ENCODE measurements at regions not wholly inside any gene's neighbourhood (a gene's known extent, or its start where the extent isn't known, plus 50 kb on each side); places are given as distances from the start of the nearest gene placed in this dataset.
"Not testable (repeated sequence)": the region's sequence is repeated elsewhere in the genome, so short reads cannot be mapped to it uniquely, and the experiment has no call there.

GRCh38 chr11:115627666-115628460, 123.6 kb upstream of the CADM1 start:
- DNase-seq (ENCODE audit: low spot score), result no peak

GRCh38 chr11:115627071-115627470, 122.9 kb upstream of the CADM1 start:
- no peak for DNase-seq (ENCODE audit: low spot score)

DNA sequence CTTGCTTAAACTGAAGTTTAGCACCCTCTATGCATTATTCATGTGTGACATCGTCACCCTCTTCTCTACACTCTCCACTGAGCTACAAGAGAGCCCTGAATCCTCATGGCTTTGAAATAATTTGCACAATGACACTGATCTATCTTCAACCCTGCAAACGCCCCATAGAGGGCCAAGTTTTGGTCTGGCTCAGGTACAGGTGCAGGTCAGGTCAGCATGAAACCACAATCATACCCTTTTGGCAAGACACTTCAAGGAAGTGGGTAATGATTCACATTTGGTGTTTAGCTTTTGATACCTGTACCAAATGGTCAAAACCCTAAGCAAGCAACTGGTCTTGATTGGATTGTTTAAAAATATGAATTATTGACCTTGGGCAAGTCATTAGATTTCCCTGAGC, 122.2 kb upstream of the CADM1 start:
- peak; percentile 16 for DNase-seq (ENCODE audit: low spot score)

- no peak for DNase-seq (ENCODE audit: low spot score)
These were observed 121.3 kb upstream of the CADM1 start for GRCh38 chr11:115625502-115625901.

- DNase-seq (ENCODE audit: low spot score), result no peak
These were observed 119.8 kb upstream of the CADM1 start for GRCh38 chr11:115624065-115624464.

DNA sequence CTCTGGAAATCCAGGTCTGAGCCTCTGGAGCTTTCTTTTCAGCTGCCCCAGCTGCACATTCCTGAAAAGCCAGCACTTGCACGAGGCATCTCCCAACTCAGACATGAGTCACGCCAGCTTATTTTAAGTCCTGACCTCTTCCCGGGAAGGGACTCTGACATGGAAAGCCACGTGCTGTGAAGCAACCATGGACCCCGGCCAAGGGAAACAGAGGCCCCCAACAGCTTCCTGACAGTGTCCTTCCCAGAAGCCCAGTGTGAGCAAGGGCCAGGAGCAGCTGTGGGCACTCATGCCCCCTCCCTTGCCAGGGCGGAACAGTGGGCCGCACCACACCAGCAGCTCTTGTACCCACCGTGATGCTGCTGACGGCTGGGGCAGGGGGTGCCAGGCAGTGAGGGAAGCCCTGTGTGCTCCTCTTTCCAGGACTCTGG, 118.8 kb upstream of the CADM1 start:
- DNase-seq (ENCODE audit: low spot score), result peak; percentile 23

- no peak for DNase-seq (ENCODE audit: low spot score)
These were observed 114.2 kb upstream of the CADM1 start for GRCh38 chr11:115618428-115618827.

GRCh38 chr11:115617767-115618166, 113.6 kb upstream of the CADM1 start:
- no peak for DNase-seq (ENCODE audit: low spot score)

GRCh38 chr11:115616971-115617370, 112.8 kb upstream of the CADM1 start:
- DNase-seq (ENCODE audit: low spot score), result no peak

GRCh38 chr11:115613986-115614632, 109.9 kb upstream of the CADM1 start:
- no peak for DNase-seq (ENCODE audit: low spot score)

DNA sequence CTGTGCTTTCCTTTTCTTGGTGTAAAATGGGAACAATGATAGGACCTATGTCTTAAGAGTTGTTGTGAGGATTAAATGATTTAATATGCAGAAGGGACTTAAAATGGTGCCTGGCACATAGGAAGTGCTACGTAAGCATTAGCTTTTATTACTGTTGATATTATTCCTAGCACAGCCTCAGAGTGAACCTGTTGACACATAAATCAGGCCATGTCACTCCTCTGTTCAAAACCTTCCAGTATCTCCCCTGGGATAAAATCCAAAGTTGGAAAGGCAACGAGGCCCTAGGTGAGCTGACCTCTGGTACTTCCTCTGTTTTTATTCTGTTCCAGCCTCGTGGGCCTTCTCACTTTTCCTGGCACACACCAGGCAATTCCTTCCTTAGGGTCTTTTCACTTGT, 108.8 kb upstream of the CADM1 start:
- no peak for DNase-seq (ENCODE audit: low spot score)

- DNase-seq (ENCODE audit: low spot score), result no peak
These were observed 108.0 kb upstream of the CADM1 start for GRCh38 chr11:115612046-115612730.

GRCh38 chr11:115611343-115611742, 107.1 kb upstream of the CADM1 start:
- no peak for DNase-seq (ENCODE audit: low spot score)

DNA sequence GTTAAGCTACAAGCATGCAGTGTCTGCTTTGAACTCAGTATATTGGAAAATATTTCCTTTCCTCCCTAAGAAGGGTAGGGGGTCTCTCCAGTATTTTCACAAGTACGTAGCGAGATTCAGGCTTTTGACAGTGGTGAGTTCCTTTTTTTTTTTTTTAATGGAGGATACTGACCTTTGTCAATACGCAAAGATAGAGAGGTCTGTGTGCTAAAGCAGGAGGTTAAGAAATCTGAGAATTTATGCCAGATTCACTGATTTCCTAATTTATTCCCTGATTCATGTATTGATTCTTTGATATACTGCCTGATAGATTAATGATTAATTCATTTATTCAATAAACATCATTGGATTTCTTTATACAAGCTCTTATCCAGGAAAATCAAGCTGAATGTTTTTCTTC, 106.7 kb upstream of the CADM1 start:
- no peak for DNase-seq (ENCODE audit: low spot score)

DNA sequence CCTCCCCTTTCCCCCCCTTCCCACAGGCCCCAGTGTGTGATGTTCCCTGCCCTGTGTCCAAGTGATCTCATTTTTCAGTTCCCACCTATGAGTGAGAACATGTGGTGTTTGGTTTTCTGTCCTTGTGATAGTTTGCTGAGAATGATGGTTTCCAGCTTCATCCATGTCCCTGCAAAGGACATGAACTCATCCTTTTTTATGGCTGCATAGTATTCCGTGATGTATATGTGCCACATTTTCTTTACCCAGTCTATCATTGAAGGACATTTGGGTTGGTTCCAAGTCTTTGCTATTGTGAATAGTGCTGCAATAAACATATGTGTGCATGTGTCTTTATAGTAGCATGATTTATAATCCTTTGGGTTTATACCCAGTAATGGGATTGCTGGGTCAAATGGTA, 106.0 kb upstream of the CADM1 start:
- DNase-seq (ENCODE audit: low spot score), result not testable (repeated sequence)

DNA sequence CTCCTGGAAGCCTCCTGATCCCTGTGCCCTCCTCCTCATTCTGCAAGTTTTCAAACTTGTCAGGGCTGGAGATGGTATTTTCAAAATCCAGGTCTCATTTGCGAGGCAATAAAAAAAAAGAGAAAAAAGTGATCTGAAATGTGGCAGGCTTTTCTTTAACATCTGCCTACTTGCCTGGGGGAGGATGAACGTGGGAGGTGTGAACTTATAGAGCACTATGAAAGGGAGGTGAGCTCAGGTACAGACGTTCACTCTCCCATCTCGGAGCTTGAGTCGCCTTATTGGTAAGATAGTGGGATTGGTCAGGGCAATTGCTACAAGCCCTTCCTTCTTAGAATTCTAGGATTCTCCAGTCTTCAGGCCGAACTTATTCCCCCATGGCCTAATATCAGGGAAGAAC, 104.8 kb upstream of the CADM1 start:
- no peak for DNase-seq (ENCODE audit: low spot score)

DNA sequence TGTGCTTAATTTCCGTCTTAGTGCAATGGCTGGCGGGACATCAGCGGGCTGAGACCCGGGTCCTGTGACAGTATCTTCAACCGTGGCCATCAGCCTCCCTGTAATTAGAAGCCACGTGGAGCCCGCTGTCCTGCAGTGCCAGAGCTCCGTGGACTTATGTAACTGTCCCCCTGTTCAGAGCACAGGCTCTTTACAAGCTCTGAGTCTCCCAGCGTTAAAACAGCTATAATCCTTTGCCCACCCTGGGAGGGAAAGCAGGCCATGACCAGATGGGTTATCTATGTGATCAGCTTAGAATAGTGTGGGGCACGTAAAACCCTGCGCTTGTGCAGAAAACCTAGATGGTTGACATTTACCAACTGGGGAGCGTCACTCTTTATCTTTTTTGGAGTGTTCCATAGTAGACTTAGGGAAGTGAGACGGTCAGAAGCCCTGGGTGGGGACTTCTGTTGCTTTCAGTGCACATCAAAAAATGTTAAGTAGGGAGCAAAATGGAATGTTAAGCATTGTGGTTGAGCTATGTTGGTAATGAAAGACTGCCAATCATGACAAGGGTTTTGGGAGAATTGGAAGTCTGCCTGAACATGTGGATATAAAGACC, 103.5 kb upstream of the CADM1 start:
- no peak for DNase-seq (ENCODE audit: low spot score)

- no peak for DNase-seq (ENCODE audit: low spot score)
These were observed 102.4 kb upstream of the CADM1 start for GRCh38 chr11:115606498-115607220.

DNA sequence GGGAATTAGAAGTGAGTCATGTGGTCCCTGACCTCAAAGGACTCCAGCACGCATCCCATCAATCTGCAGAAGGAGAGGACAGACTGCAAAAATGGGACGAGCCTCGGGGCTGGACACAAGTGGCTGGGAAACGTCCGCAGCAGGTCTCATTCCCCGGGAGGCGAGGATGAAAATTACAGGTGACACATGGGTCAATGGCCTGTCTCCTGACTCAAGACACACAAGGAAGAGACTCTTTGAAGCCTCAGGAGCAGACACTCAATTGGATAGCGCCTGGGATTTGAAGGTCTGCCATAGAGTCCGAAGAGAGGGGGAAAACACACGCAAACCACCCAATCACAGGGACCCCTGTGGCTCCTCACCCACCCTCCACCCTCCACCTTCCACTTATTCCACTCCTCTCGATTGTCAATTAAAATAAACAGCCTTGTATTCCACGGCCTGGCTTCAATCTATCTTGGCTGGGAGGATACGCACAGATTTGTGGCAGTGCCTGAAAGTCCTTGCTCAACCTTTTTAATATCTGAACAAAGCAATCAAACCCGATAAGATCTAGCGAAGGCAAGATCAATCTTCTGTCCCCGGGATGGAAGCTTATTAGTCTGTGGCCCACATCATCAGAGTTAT, 101.8 kb upstream of the CADM1 start:
- DNase-seq (ENCODE audit: low spot score), result no peak

DNA sequence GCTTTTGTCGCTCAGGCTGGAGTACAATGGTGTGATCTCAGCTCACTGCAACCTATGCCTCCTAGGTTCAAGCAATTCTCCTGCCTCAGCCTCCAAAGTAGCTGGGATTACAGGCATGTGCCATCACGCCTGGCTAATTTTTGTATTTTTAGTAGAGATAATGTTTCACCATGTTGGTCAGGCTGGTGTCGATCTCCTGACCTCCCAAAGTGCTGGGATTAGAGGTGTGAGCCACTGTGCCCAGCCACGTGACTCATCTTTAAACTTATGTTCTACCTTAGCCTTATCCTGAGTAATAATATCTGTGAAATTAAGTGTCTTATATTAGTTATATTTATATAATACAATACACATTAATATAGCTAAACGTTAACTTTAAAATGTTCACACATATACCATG, 101.2 kb upstream of the CADM1 start:
- not testable (repeated sequence) for DNase-seq (ENCODE audit: low spot score)

- DNase-seq (ENCODE audit: low spot score), result no peak
These were observed 94.9 kb upstream of the CADM1 start for GRCh38 chr11:115599125-115599524.

Data from LoVo (cell line).